ENCODE measurements at regions not wholly inside any gene's neighbourhood (a gene's known extent, or its start where the extent isn't known, plus 50 kb on each side); places are given as distances from the start of the nearest gene placed in this dataset.

DNA sequence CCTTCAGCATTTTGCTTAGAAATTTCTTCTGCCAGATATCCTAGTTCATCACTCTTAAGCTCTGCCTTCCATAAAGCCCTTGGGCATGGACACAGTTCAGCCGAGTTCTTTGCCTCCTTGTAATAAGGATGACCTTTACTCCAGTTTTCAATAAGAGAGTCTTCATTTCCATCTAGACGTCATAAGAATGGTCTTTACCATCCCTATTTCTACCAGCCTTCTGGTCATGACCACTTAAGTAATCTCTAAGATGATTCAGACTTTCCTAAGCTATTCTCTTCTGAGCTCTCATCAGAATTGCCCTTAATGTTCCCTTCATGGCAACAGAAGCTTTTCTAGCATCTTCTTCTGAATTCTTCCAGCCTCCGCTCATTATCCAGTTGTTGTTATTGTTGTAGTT is 126.1 kb downstream of the TFAP2C start:
- TF ChIP-seq ZNF384 (IDR thresholded peaks at IDR 0.05) = no peak
- no peak for TF ChIP-seq FOXM1 (IDR thresholded peaks at IDR 0.05; ENCODE audit: borderline replicate concordance)
- no peak for TF ChIP-seq SUZ12 (IDR thresholded peaks at IDR 0.05)
- no peak for TF ChIP-seq FOXK2 (IDR thresholded peaks at IDR 0.05)
- TF ChIP-seq ARNT (IDR thresholded peaks at IDR 0.05) = no peak

Measured in HEK293T (cell line).